ACC112 (cell line): ENCODE measurements at regions not wholly inside any gene's neighbourhood (a gene's known extent, or its start where the extent isn't known, plus 50 kb on each side); places are given as distances from the start of the nearest gene placed in this dataset.

Experiments used
- H2AFZ ChIP-seq: fragments of 200-600 bp; sonication (generic); one replicate; pipeline ENCODE4 v1.6.0; 2017; ENCODE audit warnings: antibody characterized with exemption, low read length; ENCODE audit not compliant: unreplicated experiment
- H3K27ac ChIP-seq: fragments of 200-600 bp; sonication (generic); 2 replicates; pipeline ENCODE4 v1.5.1; 2014; ENCODE audit warnings: low read depth, mild to moderate bottlenecking, antibody characterized with exemption, low read length, moderate library complexity
- H3K27me3 ChIP-seq: fragments of 200-600 bp; sonication (generic); 2 replicates; pipeline ENCODE4 v1.6.1; 2014; ENCODE audit warnings: mild to moderate bottlenecking, antibody characterized with exemption, low read length, moderate library complexity, mixed read lengths; ENCODE audit not compliant: insufficient read depth
- H3K36me3 ChIP-seq: fragments of 200-600 bp; sonication (generic); 2 replicates; pipeline ENCODE4 v1.6.1; 2016; ENCODE audit warnings: mild to moderate bottlenecking, antibody characterized with exemption, low read length, moderate library complexity, mixed read lengths; ENCODE audit not compliant: insufficient read depth
- H3K4me1 ChIP-seq: fragments of 200-600 bp; sonication (generic); one replicate; pipeline ENCODE4 v1.6.1; 2016; ENCODE audit warnings: low read length, mixed read lengths; ENCODE audit not compliant: insufficient read depth, unreplicated experiment, control insufficient read depth
- H3K4me3 ChIP-seq: fragments of 200-600 bp; sonication (generic); 2 replicates; pipeline ENCODE4 v1.5.1; 2014; ENCODE audit warnings: mild to moderate bottlenecking, low read depth, low read length
- H3K79me2 ChIP-seq: fragments of 200-600 bp; sonication (generic); one replicate; pipeline ENCODE4 v1.6.0; 2016; ENCODE audit warnings: low read length; ENCODE audit not compliant: control insufficient read depth, unreplicated experiment, insufficient read depth

DNA sequence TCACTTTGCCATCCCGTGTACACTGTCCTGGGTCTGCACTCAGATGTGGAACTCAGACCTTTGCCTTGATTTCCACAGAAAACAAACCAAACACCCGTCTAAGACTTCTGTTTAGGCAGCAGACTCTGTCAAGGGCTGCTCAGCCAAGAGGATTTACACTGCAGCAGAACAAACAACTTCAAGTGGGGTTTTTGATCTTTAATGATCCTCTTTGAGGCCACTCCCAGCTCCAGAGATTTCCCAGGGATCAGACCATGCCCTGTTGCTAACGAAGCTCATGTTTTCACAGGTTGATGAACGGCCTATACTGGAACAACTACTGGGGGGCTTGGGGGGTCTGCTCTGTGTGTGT lies 52.5 kb upstream of the LGALSL start:
- H3K27ac ChIP-seq: no peak overlapping the region
- H3K27me3 ChIP-seq: no peaks in the 10 kb centered on the region
- H3K79me2 ChIP-seq: no peaks in the 10 kb centered on the region
- no peak overlapping the region for H3K4me3 ChIP-seq
- no peak overlapping the region for H2AFZ ChIP-seq
- no peaks in the 10 kb centered on the region for H3K36me3 ChIP-seq
- H3K4me1 ChIP-seq: peaks cover 64% of the 10 kb centered on the region

DNA sequence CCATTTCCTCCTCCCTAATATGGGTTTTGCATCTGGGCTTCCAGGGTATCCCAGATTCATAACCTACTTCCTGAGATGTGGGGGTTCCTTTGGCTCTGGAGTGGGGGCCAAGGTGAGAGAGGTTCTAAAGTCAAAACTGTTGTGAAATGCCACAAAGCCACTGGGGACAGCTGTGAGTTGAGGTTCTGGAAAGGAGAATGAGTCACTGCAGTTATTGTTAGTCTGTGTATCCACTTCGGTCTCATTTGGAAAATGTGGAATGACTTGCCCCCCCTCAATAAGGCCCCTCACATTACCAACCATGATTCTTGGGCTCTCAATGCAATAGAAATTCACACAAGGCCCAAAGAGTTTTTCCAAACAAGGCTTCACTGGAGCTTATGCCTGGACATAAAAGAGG lies 51.1 kb upstream of the LGALSL start:
- Histone ChIP-seq H3K36me3 (no peaks in the 10 kb centered on the region), H3K4me3 (peak overlapping the region; percentile 46; the same call in 1 of the 2 replicates), H3K4me1 (peaks cover 64% of the 10 kb centered on the region), H3K27ac (peak overlapping the region; percentile 92), H2AFZ (no peak overlapping the region), H3K27me3 (no peaks in the 10 kb centered on the region), H3K79me2 (no peaks in the 10 kb centered on the region)

DNA sequence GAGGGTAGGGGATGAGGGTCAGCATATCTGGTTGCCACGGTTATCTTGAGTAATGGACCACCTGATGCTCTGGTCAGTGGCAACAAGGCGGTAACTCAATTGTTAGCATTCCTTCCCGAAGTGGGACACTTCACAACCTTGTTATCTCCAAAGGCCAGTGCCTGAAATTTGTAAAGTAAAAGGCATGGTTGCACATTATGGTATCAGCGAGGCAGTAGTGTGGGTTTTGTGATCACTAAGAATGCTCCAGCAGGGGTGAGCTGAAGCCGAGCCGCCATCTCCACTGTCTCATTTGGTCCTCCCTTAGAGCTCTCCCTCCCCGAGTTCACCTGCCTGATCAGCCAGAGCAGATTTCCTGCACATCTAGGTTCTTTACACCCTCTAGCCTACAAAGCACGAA lies 50.5 kb upstream of the LGALSL start:
- Histone ChIP-seq H3K4me3 (peak overlapping the region; percentile 46), H3K27me3 (no peaks in the 10 kb centered on the region), H3K27ac (peak overlapping the region; percentile 92)

DNA sequence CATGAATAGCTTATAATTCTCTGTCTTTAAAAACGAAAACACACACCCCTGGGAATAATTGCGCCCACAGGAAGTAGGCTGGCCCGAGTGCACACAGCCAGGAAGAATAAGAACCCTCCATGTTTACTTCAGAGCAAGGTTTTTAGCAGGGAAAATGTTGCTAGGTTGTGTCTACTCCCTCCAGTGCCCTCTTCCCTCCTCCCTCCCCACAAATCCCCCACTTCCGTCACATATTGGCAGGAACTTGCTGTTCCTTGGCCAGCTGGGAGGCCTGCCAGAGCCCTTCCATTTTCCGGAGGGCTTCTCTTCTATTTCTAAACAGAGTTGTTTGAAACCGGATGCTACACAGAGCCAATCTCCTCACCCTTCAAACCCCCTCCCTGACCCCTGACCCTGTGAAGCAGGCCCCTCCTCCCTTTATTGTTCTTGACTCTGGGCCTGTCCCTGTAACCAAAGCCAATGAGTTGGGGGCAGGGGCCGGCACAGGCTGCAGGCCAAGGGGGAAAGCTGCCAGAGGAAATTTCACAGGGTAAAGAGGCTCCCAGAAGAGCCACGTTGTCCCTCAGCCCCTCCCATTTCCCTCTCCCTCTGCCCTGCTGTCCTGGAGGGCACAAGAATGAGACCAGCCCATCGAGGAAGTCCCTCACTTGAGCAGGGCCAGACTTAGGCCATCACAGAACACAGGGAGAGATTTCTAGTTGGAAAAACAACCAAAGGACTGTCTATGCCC lies 49.8 kb upstream of the LGALSL start:
- Histone ChIP-seq H3K4me3 (peak overlapping the region; percentile 46), H3K79me2 (no peaks in the 10 kb centered on the region), H2AFZ (peak overlapping the region; percentile 99), H3K4me1 (peaks cover 64% of the 10 kb centered on the region), H3K27ac (peak overlapping the region; percentile 92), H3K36me3 (no peaks in the 10 kb centered on the region), H3K27me3 (0 out of 2 replicates have a peak, but pooled peaks cover 3% of the 10 kb centered on the region)

More for the DNA sequence above, 50.5 kb upstream of the LGALSL start:
- Histone ChIP-seq H3K36me3 (no peaks in the 10 kb centered on the region), H2AFZ (peak overlapping the region; percentile 99), H3K4me1 (peaks cover 64% of the 10 kb centered on the region), H3K79me2 (no peaks in the 10 kb centered on the region)
